Astrocyte of the spinal cord (primary cell): ENCODE measurements at regions not wholly inside any gene's neighbourhood (a gene's known extent, or its start where the extent isn't known, plus 50 kb on each side); places are given as distances from the start of the nearest gene placed in this dataset.

Source experiments
- DNase-seq: peaks from one replicate; pipeline ENCODE4 v3.0.0; 2011; ENCODE audit warnings: low read depth, low spot score
- H3K4me3 ChIP-seq: 2 replicates; pipeline ENCODE4 v1.5.1; 2011; ENCODE audit warnings: low read depth, mild to moderate bottlenecking, low read length, moderate library complexity
- CTCF ChIP-seq: IDR thresholded peaks from 2 replicates; pipeline ENCODE4 v1.5.1; 2012; ENCODE audit warnings: low read depth, mild to moderate bottlenecking, low read length, inconsistent platforms
- in situ Hi-C: cut with HindIII; loops from 2 replicates; pipeline ENCODE4 v1.10.0; 2017; ENCODE audit warnings: low sequenced_read_pairs

- no peak overlapping the region for H3K4me3 ChIP-seq
- in situ Hi-C loops = no loop called here
- no peak for DNase-seq
- no peak for TF ChIP-seq CTCF
These were observed 473.5 kb upstream of the SEMA3A start for GRCh38 chr7:84668116-84668515.

DNA sequence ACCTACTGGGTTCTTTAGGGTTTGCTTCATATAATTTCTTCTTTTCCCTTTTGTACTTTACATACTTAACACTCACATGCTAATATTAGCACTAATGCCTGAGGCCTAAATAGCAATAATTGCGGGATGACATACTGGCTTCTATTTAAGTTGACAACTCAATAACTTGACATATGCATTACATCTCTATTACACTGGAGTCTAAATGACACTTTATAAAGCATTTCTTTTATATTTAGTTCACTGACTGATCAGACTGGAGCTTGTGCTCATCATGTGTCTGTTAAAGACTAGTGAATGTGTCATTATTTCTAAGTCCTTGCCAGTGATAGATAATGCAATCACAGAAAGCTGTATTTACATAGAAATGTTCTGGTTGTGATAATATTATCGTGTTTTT lies 472.1 kb upstream of the SEMA3A start:
- TF ChIP-seq CTCF = no peak
- H3K4me3 ChIP-seq = no peak overlapping the region
- in situ Hi-C loops = no loop called here
- no peak for DNase-seq

- H3K4me3 ChIP-seq = no peak overlapping the region
- no peak for TF ChIP-seq CTCF
- in situ Hi-C loops = no loop called here
- no peak for DNase-seq
These were observed 470.8 kb upstream of the SEMA3A start for GRCh38 chr7:84665339-84665738.

DNA sequence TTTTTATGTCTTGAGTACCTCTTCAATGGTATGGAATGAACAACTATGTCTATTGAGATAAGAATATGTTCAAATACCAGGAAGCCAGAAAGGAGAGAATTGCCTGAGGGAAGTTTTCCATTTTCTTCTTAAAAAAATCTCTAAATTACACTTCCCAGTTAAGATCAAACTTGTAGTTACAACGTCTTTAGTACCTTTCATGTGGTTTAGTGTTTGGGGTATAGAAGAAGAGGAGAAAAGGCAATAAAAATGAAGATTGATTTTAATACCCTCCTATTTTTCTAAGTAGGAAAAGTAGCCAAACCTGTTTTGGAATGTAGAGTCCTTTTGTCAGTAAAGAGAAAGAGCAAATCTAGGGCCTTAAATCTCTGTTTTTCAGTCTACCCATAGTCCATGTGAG lies 470.0 kb upstream of the SEMA3A start:
- no peak for DNase-seq
- TF ChIP-seq CTCF = no peak
- H3K4me3 ChIP-seq = no peak overlapping the region
- in situ Hi-C loops = no loop called here

GRCh38 chr7:84663224-84663623 lies 468.6 kb upstream of the SEMA3A start:
- in situ Hi-C loops = no loop called here
- DNase-seq = no peak
- TF ChIP-seq CTCF = no peak
- no peak overlapping the region for H3K4me3 ChIP-seq

GRCh38 chr7:84658286-84658685 lies 463.7 kb upstream of the SEMA3A start:
- no peak for DNase-seq
- no peak overlapping the region for H3K4me3 ChIP-seq
- no peak for TF ChIP-seq CTCF
- in situ Hi-C loops = no loop called here

DNA sequence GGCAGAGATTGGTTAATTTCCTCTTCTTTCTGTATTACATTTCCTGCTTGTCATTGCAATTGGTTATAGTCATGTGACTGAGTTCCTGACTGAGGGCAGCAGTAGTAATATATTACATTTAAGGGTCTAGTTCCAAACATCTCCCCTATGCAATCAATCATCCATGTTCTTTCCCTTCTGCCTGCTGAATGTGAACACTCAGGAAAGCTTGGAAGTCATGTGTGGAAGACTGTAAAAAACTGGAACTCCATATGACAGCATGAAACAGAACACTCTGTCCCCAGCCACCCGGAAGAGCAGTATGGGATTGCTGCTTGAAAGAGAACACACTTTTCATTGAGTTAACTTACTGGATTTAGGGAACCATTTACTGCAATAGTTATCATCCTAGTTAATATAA lies 459.7 kb upstream of the SEMA3A start:
- DNase-seq = no peak
- no peak overlapping the region for H3K4me3 ChIP-seq
- TF ChIP-seq CTCF = no peak
- in situ Hi-C loops = no loop called here
